GM21390 (cell line): ENCODE measurements at regions not wholly inside any gene's neighbourhood (a gene's known extent, or its start where the extent isn't known, plus 50 kb on each side); places are given as distances from the start of the nearest gene placed in this dataset.

Experiments
- ATAC-seq: cut with Tn5 transposase; IDR thresholded peaks from one replicate; pipeline ENCODE4 v1.9.1; 2021; ENCODE audit not compliant: unreplicated experiment

DNA sequence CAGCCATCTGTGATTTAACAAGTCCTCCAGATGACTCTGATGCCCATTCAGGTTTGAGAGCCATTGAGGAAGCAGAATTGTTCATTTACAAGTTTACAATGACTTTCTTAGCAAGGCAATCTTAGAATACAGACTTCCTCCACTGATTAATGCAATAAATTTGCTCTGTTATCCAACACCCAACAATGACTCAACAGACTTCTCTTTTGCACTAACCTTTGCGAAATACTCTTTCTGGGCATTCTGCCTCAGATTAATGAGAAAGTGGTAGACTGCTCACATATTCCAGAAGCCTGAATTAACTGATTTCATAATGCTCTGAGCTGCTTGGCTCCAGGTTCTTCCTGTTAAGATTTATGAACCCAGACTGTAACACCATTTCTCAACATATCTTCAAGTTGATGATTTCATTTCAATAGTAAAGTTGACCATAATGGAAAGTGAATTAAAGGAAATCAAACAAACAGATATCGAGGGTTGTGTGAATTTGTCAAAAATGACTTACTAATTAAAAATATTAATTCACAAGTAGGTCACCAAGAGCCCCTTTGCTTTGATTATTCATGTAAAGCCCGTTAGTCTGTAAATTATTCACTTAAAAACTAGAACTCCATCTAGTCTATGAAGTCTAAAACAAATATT, 70.5 kb upstream of the BLID start:
- ATAC-seq: no peak

- no peak for ATAC-seq
These were observed 67.9 kb upstream of the BLID start for GRCh38 chr11:122183933-122184332.

- ATAC-seq: no peak
These were observed 65.9 kb upstream of the BLID start for GRCh38 chr11:122181893-122182292.

DNA sequence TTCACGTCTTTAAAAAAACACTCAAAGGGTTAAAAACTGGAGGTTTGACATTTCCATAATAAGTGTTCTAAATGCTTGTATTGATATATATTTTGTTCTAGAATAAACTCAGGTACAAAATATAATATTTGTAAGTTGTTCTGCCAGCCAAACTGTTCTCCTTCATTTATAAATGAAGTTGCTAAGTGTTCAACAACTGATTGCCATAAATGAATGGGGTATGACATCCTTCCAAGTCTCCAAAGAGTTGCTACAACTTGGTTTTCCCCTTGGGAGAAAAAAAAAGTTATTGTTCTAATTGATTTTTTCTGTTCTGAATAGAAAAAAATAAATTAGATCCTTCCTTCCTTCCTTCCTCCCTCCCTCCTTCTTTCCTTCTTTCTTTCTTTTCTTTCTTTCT, 65.4 kb upstream of the BLID start:
- ATAC-seq: no peak

- ATAC-seq: no peak
These were observed 64.2 kb upstream of the BLID start for GRCh38 chr11:122179961-122180834.

DNA sequence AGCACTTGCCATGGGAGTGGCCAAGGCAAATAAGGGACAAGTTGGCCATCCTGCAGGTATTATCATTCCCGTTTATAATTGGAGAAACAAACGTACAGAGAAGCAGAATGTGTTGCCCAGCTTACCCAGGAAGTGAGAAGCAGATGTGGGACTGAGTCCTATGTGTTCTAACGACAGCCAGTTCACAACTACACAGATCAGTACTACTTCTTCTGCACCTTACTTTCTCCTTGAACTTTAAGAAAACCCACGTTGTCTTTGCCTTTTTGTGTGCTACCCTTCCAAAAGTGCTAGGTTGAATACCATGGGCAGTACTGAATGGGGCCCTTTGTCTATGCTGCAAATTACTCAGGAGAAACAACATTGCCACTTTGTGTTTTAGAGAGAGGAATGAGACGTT, 62.8 kb upstream of the BLID start:
- ATAC-seq: no peak

GRCh38 chr11:122177238-122177637, 61.2 kb upstream of the BLID start:
- no peak for ATAC-seq

GRCh38 chr11:122176651-122177050, 60.6 kb upstream of the BLID start:
- ATAC-seq: no peak

DNA sequence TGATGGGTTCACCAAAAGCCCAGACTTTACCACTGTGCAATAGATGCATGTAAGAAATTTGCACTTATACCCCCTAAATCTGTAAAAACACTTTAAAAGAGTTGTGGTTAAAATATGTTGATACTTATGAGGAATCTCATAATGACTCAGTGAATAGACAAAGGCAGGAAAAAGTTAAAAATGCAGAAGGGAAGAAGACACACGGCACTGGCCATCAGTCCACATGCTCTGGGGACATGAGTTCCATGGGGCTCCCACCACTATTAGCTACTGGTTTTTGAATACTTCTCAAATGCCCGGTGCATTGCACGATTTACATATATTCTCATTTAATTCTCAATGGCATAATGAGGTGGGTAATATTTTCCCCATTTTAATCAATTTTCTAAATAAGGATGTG, 59.3 kb upstream of the BLID start:
- ATAC-seq: no peak

- ATAC-seq: no peak
These were observed 57.6 kb upstream of the BLID start for GRCh38 chr11:122173587-122173986.

- no peak for ATAC-seq
These were observed 57.0 kb upstream of the BLID start for GRCh38 chr11:122173074-122173450.

GRCh38 chr11:122172352-122173073, 56.5 kb upstream of the BLID start:
- no peak for ATAC-seq

DNA sequence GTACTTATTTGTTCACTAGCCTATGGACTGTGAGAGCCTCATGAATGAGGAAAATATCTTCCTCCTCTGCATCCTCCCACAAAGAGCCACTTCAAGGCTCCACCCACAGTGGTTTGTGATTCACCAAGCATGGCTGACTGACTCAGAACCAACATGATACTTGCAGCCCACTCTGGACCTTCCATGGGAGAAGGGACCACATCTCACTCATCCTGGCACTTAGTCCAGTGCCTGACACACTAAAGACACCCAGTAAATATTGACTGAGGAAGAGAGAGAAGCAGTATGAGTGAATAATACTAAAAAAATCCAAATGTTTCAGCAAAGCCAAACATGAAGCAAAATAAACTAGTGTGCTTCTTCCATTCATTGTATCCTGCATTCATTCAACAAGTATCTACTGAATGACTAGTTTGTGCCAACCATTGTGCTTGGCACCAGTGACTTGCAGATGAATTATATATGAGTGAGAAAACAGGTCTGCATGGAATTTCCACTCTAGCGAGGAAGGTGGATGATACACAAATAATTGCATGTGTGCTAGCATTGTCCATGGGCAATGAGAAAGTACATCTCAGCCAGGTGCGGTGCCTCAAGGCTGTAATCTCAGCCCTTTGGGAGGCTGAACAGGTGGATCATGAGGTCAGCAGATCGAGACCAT, 54.9 kb upstream of the BLID start:
- no peak for ATAC-seq

DNA sequence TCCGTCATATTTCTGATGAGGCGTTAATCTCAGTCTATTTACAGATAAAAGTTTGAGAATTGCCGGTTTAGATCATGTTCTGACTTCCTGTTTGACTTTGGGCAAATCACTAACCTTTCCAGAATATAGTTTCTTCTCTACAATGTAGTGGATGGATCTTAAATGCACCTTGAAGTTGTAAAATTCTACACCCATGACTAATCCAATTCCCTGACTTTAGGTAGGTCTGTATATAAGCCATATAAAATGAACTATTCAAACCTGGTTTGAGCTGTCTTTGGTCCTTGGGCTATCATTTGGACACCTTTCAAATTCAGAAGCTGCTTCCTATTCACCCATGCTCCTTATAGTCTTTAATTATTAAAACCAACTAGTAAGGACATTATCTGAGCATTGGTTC, 52.2 kb upstream of the BLID start:
- no peak for ATAC-seq

- no peak for ATAC-seq
These were observed 51.1 kb upstream of the BLID start for GRCh38 chr11:122167100-122167499.

DNA sequence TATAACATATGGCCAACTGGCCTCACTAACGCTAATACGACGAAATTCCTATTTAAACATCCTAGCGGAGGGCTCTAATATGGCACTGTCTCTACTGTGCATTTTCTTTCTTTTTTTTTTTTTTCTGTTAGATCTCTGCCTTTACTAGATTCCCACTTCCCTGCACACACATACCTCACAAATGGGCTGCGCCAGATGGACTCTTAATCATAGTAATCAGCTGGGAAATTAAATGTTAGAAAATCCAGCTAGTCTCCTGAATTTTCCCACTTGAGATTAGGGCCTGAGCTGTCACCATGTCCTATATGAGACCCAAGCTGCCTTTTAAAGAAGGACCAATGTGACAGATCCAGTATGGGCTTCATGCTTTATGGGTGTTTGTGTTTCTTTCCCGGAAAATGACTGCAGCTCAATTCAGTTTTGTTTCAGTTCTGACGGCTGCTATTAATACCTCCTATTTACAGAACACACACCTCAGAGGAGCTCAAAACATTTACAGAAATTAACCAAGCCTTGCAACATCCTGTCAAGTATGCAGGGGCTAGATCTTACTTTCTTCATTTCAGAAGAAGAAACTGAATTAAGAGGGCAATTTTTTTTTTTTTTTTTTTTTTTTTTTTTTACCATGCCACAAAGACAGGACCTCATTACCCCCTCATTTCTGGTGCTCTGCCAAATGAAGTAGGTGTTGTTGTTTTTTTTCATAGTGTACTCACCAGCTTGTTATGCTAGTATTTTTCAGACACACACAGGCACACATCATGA, 49.8 kb upstream of the BLID start:
- ATAC-seq: no peak
